SK-N-SH (cell line): ENCODE measurements at regions not wholly inside any gene's neighbourhood (a gene's known extent, or its start where the extent isn't known, plus 50 kb on each side); places are given as distances from the start of the nearest gene placed in this dataset.

Experiments
- CTCF ChIA-PET: fragments of 300-600, 350-600 bp; formaldehyde crosslinking; extraction: SDS; loops from one replicate; lab custom pipeline; 2021; lab: Yijun Ruan, JAX
- POLR2A ChIA-PET: fragments of 350-600 bp; sonication (Branson Sonifier 250); formaldehyde crosslinking; extraction: SDS; loops from one replicate; lab custom pipeline; 2020; ENCODE audit warnings: antibody characterized with exemption, inconsistent platforms; lab: Yijun Ruan, JAX
- DNase-seq: peaks from one replicate; pipeline ENCODE4 v3.0.0; 2012
- H2AFZ ChIP-seq: fragments of 200-600 bp; sonication (generic); 2 replicates; pipeline ENCODE4 v1.8.1; 2016; ENCODE audit warnings: antibody characterized with exemption, mild to moderate bottlenecking, low read depth
- H3F3A ChIP-seq: fragments of 200-600 bp; sonication (generic); replicated peaks from 2 replicates; pipeline ENCODE3; 2016; ENCODE audit warnings: antibody characterized with exemption, mild to moderate bottlenecking; ENCODE audit not compliant: insufficient read depth
- H3K27ac ChIP-seq, 2 experiments: fragments of 200-500 bp in 1 of 2; fragments of 200-600 bp in 1 of 2; sonication (Bioruptor generic) in 1 of 2; sonication (generic), shearing (Covaris generic) in 1 of 2; 2 replicates each; pipeline versions ENCODE4 v1.5.1 to v1.6.1; 2014 to 2016; ENCODE audit warnings: low read depth in 2 of 2, inconsistent platforms in 1 of 2, low read length in 1 of 2, mild to moderate bottlenecking in 1 of 2, mixed read lengths in 1 of 2
- H3K27me3 ChIP-seq: fragments of 200-600 bp; sonication (generic), shearing (Covaris generic); 2 replicates; pipeline ENCODE4 v1.6.1; 2016; ENCODE audit warnings: mixed run types; ENCODE audit not compliant: insufficient read depth
- H3K36me3 ChIP-seq, 2 experiments: fragments of 200-500 bp in 1 of 2; fragments of 200-600 bp in 1 of 2; sonication (Bioruptor generic) in 1 of 2; sonication (generic) in 1 of 2; replicated peaks in 1 of 2; 2 replicates each; pipeline versions ENCODE3 to v1.5.1; 2014 to 2016; ENCODE audit warnings: low read length in 1 of 2, mild to moderate bottlenecking in 1 of 2; ENCODE audit not compliant: insufficient read depth in 2 of 2, control insufficient read depth in 1 of 2
- H3K4me1 ChIP-seq, 2 experiments: fragments of 200-500 bp in 1 of 2; fragments of 200-600 bp in 1 of 2; sonication (Bioruptor generic) in 1 of 2; sonication (generic), shearing (Covaris generic) in 1 of 2; 2 replicates each; pipeline versions ENCODE4 v1.5.1 to v1.6.1; 2014 to 2016; ENCODE audit warnings: low read depth in 1 of 2, low read length in 1 of 2, mixed run types in 1 of 2; ENCODE audit not compliant: insufficient read depth in 2 of 2, control insufficient read depth in 1 of 2
- H3K4me2 ChIP-seq: fragments of 200-600 bp; sonication (generic), shearing (Covaris generic); 2 replicates; pipeline ENCODE4 v1.6.1; 2017; ENCODE audit warnings: mixed run types
- H3K4me3 ChIP-seq, 2 experiments: fragments of 200-500 bp in 1 of 2; fragments of 200-600 bp in 1 of 2; sonication (Bioruptor generic) in 1 of 2; sonication (generic), shearing (Covaris generic) in 1 of 2; 2 replicates each; pipeline versions ENCODE4 v1.5.1 to v1.8.1; 2014 to 2016; ENCODE audit warnings: low read depth in 2 of 2, inconsistent platforms in 1 of 2, low read length in 1 of 2, mild to moderate bottlenecking in 1 of 2, mixed read lengths in 1 of 2, moderate library complexity in 1 of 2
- H3K79me2 ChIP-seq: fragments of 200-600 bp; sonication (generic); 2 replicates; pipeline ENCODE4 v1.8.1; 2017; ENCODE audit warnings: mild to moderate bottlenecking; ENCODE audit not compliant: insufficient read depth
- H3K9ac ChIP-seq: fragments of 200-600 bp; sonication (generic); 2 replicates; pipeline ENCODE4 v1.6.1; 2017; ENCODE audit warnings: mixed run types
- H3K9me2 ChIP-seq: fragments of 200-600 bp; sonication (generic); 2 replicates; pipeline ENCODE4 v1.6.1; 2017; ENCODE audit warnings: mixed run types
- H3K9me3 ChIP-seq: fragments of 200-600 bp; sonication (generic); 2 replicates; pipeline ENCODE4 v1.6.1; 2017; ENCODE audit warnings: mixed run types, mild to moderate bottlenecking, moderate library complexity
- H4K20me1 ChIP-seq: fragments of 200-600 bp; sonication (generic); 2 replicates; pipeline ENCODE4 v1.6.1; 2017; ENCODE audit warnings: mild to moderate bottlenecking, mixed run types; ENCODE audit not compliant: insufficient read depth
- CHD2 ChIP-seq: fragments of 150-350 bp; IDR thresholded peaks from 2 replicates; pipeline ENCODE4 v1.6.1; 2018; ENCODE audit warnings: low read length; ENCODE audit not compliant: partially characterized antibody
- CTCF ChIP-seq: fragments of 200-600 bp; sonication (generic); IDR thresholded peaks from 2 replicates; pipeline ENCODE4 v1.6.1; 2017; ENCODE audit warnings: antibody characterized with exemption, mild to moderate bottlenecking, moderate library complexity
- FOSL2 ChIP-seq: IDR thresholded peaks from 2 replicates; pipeline ENCODE4 v1.4.0; 2012; ENCODE audit warnings: low read depth, mild to moderate bottlenecking, moderate library complexity, borderline replicate concordance
- FOXM1 ChIP-seq: IDR thresholded peaks from 2 replicates; pipeline ENCODE4 v1.4.0; 2012; ENCODE audit warnings: low read depth, mild to moderate bottlenecking
- IRF3 ChIP-seq: fragments of 150-350 bp; IDR thresholded peaks from 2 replicates; pipeline ENCODE4 v1.6.1; 2016; ENCODE audit warnings: mild to moderate bottlenecking, low read depth, low read length
- PBX3 ChIP-seq: IDR thresholded peaks from 2 replicates; pipeline ENCODE4; 2012
- REST ChIP-seq: IDR thresholded peaks from 2 replicates; pipeline ENCODE4 v1.6.1; 2012; ENCODE audit warnings: mild to moderate bottlenecking, low read depth, low read length, moderate library complexity
- RFX5 ChIP-seq: IDR thresholded peaks from 2 replicates; pipeline ENCODE4 v1.6.1; 2012; ENCODE audit warnings: mild to moderate bottlenecking, improper control_type of control experiment, low read length
- RXRA ChIP-seq: IDR thresholded peaks from 2 replicates; pipeline ENCODE4 v1.4.0; 2012; ENCODE audit warnings: low read depth, mild to moderate bottlenecking, borderline replicate concordance
- SMC3 ChIP-seq: IDR thresholded peaks from 2 replicates; pipeline ENCODE4 v1.6.1; 2012; ENCODE audit warnings: low read depth, low read length, improper control_type of control experiment
- TCF12 ChIP-seq: IDR thresholded peaks from 2 replicates; pipeline ENCODE4 v1.4.0; 2012
- USF1 ChIP-seq: IDR thresholded peaks from 2 replicates; pipeline ENCODE4 v1.4.0; 2012; ENCODE audit warnings: low read depth, borderline replicate concordance
- ZBTB33 ChIP-seq: IDR thresholded peaks from 2 replicates; pipeline ENCODE4 v1.4.0; 2012; ENCODE audit warnings: low read depth, borderline replicate concordance
- WGBS: methylation state at CpG from one replicate; pipeline ENCODE4 v1.1.6; 2017; ENCODE audit warnings: low lambda C conversion rate; 5-methylcytosine and 5-hydroxymethylcytosine counted together

- TF ChIP-seq ZBTB33 (no peak), PBX3 (no peak), CTCF (no peak), FOXM1 (no peak)
Measured at GRCh38 chr17:33421933-33422332, 128.8 kb upstream of the ASIC2 start (continued).

- no peaks in the 10 kb centered on the region for H3K79me2 ChIP-seq
- H3K4me1 ChIP-seq, result no peaks in the 10 kb centered on the region
- no peak overlapping the region for H3K9ac ChIP-seq
- H2AFZ ChIP-seq, result no peak overlapping the region
- ChIA-PET POLR2A (no interaction called here), CTCF (no interaction called here)
- TF ChIP-seq TCF12, result no peak
- no peak for TF ChIP-seq SMC3
- H3K9me2 ChIP-seq, result no peaks in the 10 kb centered on the region
- H3K4me3 ChIP-seq, result no peak overlapping the region
- no peaks in the 10 kb centered on the region for H3K36me3 ChIP-seq
- H3F3A ChIP-seq, result peaks cover 2% of the 10 kb centered on the region
- no peak overlapping the region for H3K4me2 ChIP-seq
- no peaks in the 10 kb centered on the region for H3K27me3 ChIP-seq
- H3K9me3 ChIP-seq, result no peaks in the 10 kb centered on the region
- no peak for DNase-seq
- 40% methylated on average over 6 of the region's 6 CpGs for WGBS
- H4K20me1 ChIP-seq, result no peaks in the 10 kb centered on the region
- no peak overlapping the region for H3K27ac ChIP-seq
Measured at GRCh38 chr17:33433581-33433980, 140.5 kb upstream of the ASIC2 start.

- Histone ChIP-seq H3K9ac (no peak overlapping the region), H3K79me2 (no peaks in the 10 kb centered on the region), H3K9me3 (no peaks in the 10 kb centered on the region), H3K27ac (no peak overlapping the region), H3F3A (peaks cover 2% of the 10 kb centered on the region), H3K9me2 (no peaks in the 10 kb centered on the region), H3K4me2 (no peak overlapping the region), H3K4me1 (no peaks in the 10 kb centered on the region), H3K36me3 (no peaks in the 10 kb centered on the region), H2AFZ (no peak overlapping the region), H4K20me1 (no peaks in the 10 kb centered on the region), H3K27me3 (no peaks in the 10 kb centered on the region), H3K4me3 (no peak overlapping the region)
- ChIA-PET CTCF (no interaction called here), POLR2A (no interaction called here)
- DNase-seq, result no peak
- TF ChIP-seq TCF12 (no peak), IRF3 (no peak), FOXM1 (no peak), RXRA (no peak), REST (no peak), USF1 (no peak), CHD2 (no peak), FOSL2 (no peak), RFX5 (no peak)
Measured at GRCh38 chr17:33434841-33435240, 141.7 kb upstream of the ASIC2 start.
